Breast epithelium (tissue), 4 donors: ENCODE measurements at regions not wholly inside any gene's neighbourhood (a gene's known extent, or its start where the extent isn't known, plus 50 kb on each side); places are given as distances from the start of the nearest gene placed in this dataset.

Experiments
- DNase-seq, 2 donors: peaks; one replicate each; pipeline ENCODE4 v3.0.0-alpha.2; 2019; ENCODE audit warnings: low spot score in 2 of 2
- H3K27ac ChIP-seq, 2 donors: fragments of 200-600 bp; sonication (generic) in 1 of 2; one replicate each; pipeline ENCODE4 v1.5.1; 2016 to 2019; ENCODE audit warnings: mild to moderate bottlenecking in 1 of 2
- H3K27me3 ChIP-seq, 2 donors: fragments of 200-600 bp; sonication (generic) in 1 of 2; one replicate each; pipeline versions ENCODE4 v1.5.1 to v1.6.0; 2017 to 2019; ENCODE audit warnings: control low read depth in 1 of 2, mild to moderate bottlenecking in 1 of 2
- H3K36me3 ChIP-seq: fragments of 200-600 bp; one replicate; pipeline ENCODE4 v1.5.1; 2019
- H3K4me1 ChIP-seq, 2 donors: fragments of 200-600 bp; sonication (generic); one replicate each; pipeline ENCODE4 v1.5.1; 2016 to 2019; ENCODE audit warnings: control low read depth in 1 of 2
- H3K4me3 ChIP-seq, 3 donors: fragments of 200-600 bp; sonication (generic); 1 replicate in 2 of 3; 2 replicates in 1 of 3; pipeline ENCODE4 v1.5.1; 2016 to 2019; ENCODE audit warnings: mild to moderate bottlenecking in 3 of 3, moderate library complexity in 2 of 3
- H3K9me3 ChIP-seq, 2 donors: fragments of 200-600 bp; sonication (generic) in 1 of 2; one replicate each; pipeline ENCODE4 v1.5.1; 2016 to 2019; ENCODE audit warnings: control low read depth in 1 of 2
- CTCF ChIP-seq, 3 donors: fragments of 450-650 bp; IDR thresholded peaks; one replicate each; pipeline ENCODE4 v1.5.1; 2016 to 2017; ENCODE audit warnings: antibody characterized with exemption in 3 of 3, mild to moderate bottlenecking in 3 of 3, moderate library complexity in 3 of 3
- POLR2A ChIP-seq: fragments of 450-650 bp; IDR thresholded peaks from one replicate; pipeline ENCODE4 v1.6.1; 2016; ENCODE audit warnings: antibody characterized with exemption, mild to moderate bottlenecking, moderate library complexity
- POLR2AphosphoS5 ChIP-seq, 3 donors: sonication (generic); formaldehyde crosslinking; IDR thresholded peaks; one replicate each; pipeline ENCODE4 v1.6.1; 2017; ENCODE audit warnings: antibody characterized with exemption in 3 of 3
- intact Hi-C: fragments of 100-400 bp; cut with DNase I; formaldehyde crosslinking; loops from one replicate; pipeline ENCODE4 v1.15.1; 2023; ENCODE audit warnings: low total_unique reads

GRCh38 chr21:38669186-38669585 lies 136.5 kb upstream of the ETS2 start:
- TF ChIP-seq POLR2A (no peak), POLR2AphosphoS5 (IDR thresholded peaks at IDR 0.05) (no peak), CTCF (IDR thresholded peaks at IDR 0.05) (peak in 1 of 3 donors; percentile 24)
- no peak for DNase-seq
- Histone ChIP-seq H3K27ac (no peak overlapping the region), H3K9me3 (no peaks in the 10 kb centered on the region), H3K4me1 (no peaks in the 10 kb centered on the region), H3K4me3 (no peak overlapping the region), H3K36me3 (no peaks in the 10 kb centered on the region), H3K27me3 (no peaks in the 10 kb centered on the region)
- intact Hi-C loops = loop anchor here (10.0 kb wide), 1 partner anchor 1324 kb away; no protein-coding TSS in a partner anchor

DNA sequence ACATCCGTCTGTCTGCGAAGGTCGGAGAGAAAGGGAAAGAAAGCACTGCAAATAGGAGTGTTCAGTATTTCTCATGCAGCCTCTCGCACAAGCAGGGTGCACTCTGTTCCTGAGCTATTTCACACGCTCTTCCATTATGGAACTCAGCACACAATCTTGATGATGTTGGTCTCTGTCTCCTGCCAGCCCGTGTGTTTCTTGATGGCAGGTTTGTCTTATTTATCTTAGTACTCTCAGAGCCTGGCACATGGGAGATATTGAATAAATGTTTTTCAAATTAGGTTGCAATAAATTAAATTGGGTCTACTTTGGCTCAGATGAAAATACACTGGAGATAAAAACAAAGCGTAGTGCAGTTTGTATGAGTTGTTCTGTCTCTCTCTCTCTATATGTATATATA lies 134.9 kb upstream of the ETS2 start:
- TF ChIP-seq POLR2A (no peak), POLR2AphosphoS5 (IDR thresholded peaks at IDR 0.05) (no peak), CTCF (IDR thresholded peaks at IDR 0.05) (no peak)
- Histone ChIP-seq H3K4me1 (no peaks in the 10 kb centered on the region), H3K9me3 (no peaks in the 10 kb centered on the region), H3K36me3 (no peaks in the 10 kb centered on the region), H3K27ac (no peak overlapping the region), H3K27me3 (no peaks in the 10 kb centered on the region), H3K4me3 (no peak overlapping the region)
- intact Hi-C loops = no loop called here
- no peak for DNase-seq

- H3K27me3 ChIP-seq = peaks cover 0 to 3% of the 10 kb centered on the region in 2 donors
- TF ChIP-seq POLR2A (no peak), CTCF (IDR thresholded peaks at IDR 0.05) (no peak), POLR2AphosphoS5 (IDR thresholded peaks at IDR 0.05) (no peak)
- H3K4me1 ChIP-seq = no peaks in the 10 kb centered on the region
- no peak overlapping the region for H3K27ac ChIP-seq
- H3K36me3 ChIP-seq = no peaks in the 10 kb centered on the region
- H3K9me3 ChIP-seq = no peaks in the 10 kb centered on the region
- intact Hi-C loops = no loop called here
- DNase-seq = no peak
- no peak overlapping the region for H3K4me3 ChIP-seq
Measured at GRCh38 chr21:38671773-38672172, 134.0 kb upstream of the ETS2 start.

DNA sequence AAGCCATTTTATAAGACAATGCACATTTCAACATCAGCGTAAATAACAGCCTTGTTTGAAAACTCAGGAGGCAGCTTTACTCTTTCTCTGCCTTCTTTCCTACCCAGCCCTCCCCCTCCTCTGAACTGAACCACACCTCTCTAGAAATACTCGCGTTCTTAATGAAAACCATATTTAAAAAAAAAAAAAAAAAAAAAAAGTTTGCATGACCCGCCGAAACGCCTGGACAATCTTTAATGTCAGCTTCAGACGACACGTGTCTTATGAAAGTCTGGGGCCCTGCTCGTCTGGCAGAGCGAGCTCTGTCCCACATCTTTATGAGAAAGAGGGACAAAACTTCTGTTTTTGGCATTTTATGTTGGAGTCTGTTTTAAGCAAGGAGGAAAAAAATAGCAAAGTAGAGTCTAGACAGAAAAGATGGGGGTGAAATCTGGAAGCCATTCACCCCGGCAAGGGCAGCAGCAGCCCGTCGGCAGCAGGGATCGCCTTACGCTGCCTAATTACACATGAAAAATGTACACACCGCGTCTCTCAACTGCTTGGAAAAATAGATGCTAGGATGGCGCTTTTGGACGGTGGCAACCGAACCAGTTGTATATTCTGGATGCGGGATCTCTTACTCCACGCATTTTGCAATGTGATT lies 130.4 kb upstream of the ETS2 start:
- no peak overlapping the region for H3K4me3 ChIP-seq
- no peaks in the 10 kb centered on the region for H3K9me3 ChIP-seq
- peaks cover 0 to 3% of the 10 kb centered on the region in 2 donors for H3K27me3 ChIP-seq
- no peak for DNase-seq
- H3K4me1 ChIP-seq = no peaks in the 10 kb centered on the region
- intact Hi-C loops = no loop called here
- TF ChIP-seq CTCF (IDR thresholded peaks at IDR 0.05) (no peak), POLR2AphosphoS5 (IDR thresholded peaks at IDR 0.05) (no peak), POLR2A (no peak)
- H3K36me3 ChIP-seq = no peaks in the 10 kb centered on the region
- H3K27ac ChIP-seq = no peak overlapping the region

DNA sequence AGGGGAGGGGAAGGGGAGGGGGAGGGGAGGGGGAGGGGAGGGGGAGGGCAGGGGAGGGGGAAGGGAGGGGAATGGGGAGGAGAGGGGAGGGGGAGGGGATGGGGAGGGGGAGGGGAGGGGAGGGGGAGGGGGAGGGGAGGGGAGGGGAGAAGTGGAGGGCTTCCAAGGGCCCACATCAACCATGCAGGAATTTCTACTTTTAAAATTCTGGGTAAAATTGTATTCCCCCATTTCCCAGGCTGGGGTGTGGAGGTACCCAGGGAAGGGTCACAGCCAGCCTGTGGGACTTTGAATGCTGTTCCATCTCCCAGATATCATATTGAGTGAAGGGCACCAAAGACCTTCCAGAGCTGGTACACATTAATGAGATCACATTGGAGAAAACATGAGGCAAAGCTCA lies 126.9 kb upstream of the ETS2 start:
- H3K36me3 ChIP-seq = no peaks in the 10 kb centered on the region
- TF ChIP-seq CTCF (IDR thresholded peaks at IDR 0.05) (no peak), POLR2AphosphoS5 (IDR thresholded peaks at IDR 0.05) (no peak), POLR2A (no peak)
- H3K4me3 ChIP-seq = no peak overlapping the region
- no peaks in the 10 kb centered on the region for H3K4me1 ChIP-seq
- no peaks in the 10 kb centered on the region for H3K9me3 ChIP-seq
- intact Hi-C loops = no loop called here
- no peak for DNase-seq
- peaks cover 0 to 14% of the 10 kb centered on the region in 2 donors for H3K27me3 ChIP-seq
- no peak overlapping the region for H3K27ac ChIP-seq
